ENCODE measurements at regions not wholly inside any gene's neighbourhood (a gene's known extent, or its start where the extent isn't known, plus 50 kb on each side); places are given as distances from the start of the nearest gene placed in this dataset.

GRCh38 chr7:115647712-115648111, 382.9 kb downstream of the TFEC start:
- Mint-ChIP-seq H3K36me3 (ENCODE audit: insufficient read depth) (no peaks in the 10 kb centered on the region), H3K9me3 (ENCODE audit: low read depth) (peaks cover 9% of the 10 kb centered on the region), H3K4me1 (ENCODE audit: low read depth) (no peaks in the 10 kb centered on the region), H3K27me3 (no peaks in the 10 kb centered on the region), H3K27ac (no peak overlapping the region), H3K4me3 (ENCODE audit: low read depth) (no peak overlapping the region)
- DNase-seq (ENCODE audit: low spot score, unreplicated experiment) = no peak
- TF ChIP-seq CTCF (IDR thresholded peaks at IDR 0.05; ENCODE audit: unreplicated experiment) = no peak

GRCh38 chr7:115642194-115642593, 388.4 kb downstream of the TFEC start:
- Mint-ChIP-seq H3K36me3 (ENCODE audit: insufficient read depth) (no peaks in the 10 kb centered on the region), H3K4me3 (ENCODE audit: low read depth) (no peak overlapping the region), H3K4me1 (ENCODE audit: low read depth) (no peaks in the 10 kb centered on the region), H3K27ac (no peak overlapping the region), H3K27me3 (no peaks in the 10 kb centered on the region), H3K9me3 (ENCODE audit: low read depth) (peaks cover 7% of the 10 kb centered on the region)
- no peak for DNase-seq (ENCODE audit: low spot score, unreplicated experiment)
- no peak for TF ChIP-seq CTCF (IDR thresholded peaks at IDR 0.05; ENCODE audit: unreplicated experiment)

- Mint-ChIP-seq H3K27me3 (no peaks in the 10 kb centered on the region), H3K4me1 (ENCODE audit: low read depth) (peaks cover 4% of the 10 kb centered on the region), H3K36me3 (ENCODE audit: insufficient read depth) (no peaks in the 10 kb centered on the region), H3K4me3 (ENCODE audit: low read depth) (no peak overlapping the region), H3K27ac (no peak overlapping the region), H3K9me3 (ENCODE audit: low read depth) (peaks cover 4% of the 10 kb centered on the region)
- no peak for TF ChIP-seq CTCF (IDR thresholded peaks at IDR 0.05; ENCODE audit: unreplicated experiment)
- no peak for DNase-seq (ENCODE audit: low spot score, unreplicated experiment)
Observed at GRCh38 chr7:115638853-115639252, 391.7 kb downstream of the TFEC start.

- no peaks in the 10 kb centered on the region for H3K36me3 Mint-ChIP-seq (ENCODE audit: insufficient read depth)
- H3K4me3 Mint-ChIP-seq (ENCODE audit: low read depth) = no peak overlapping the region
- no peaks in the 10 kb centered on the region for H3K27me3 Mint-ChIP-seq
- H3K9me3 Mint-ChIP-seq (ENCODE audit: low read depth) = no peaks in the 10 kb centered on the region
- DNase-seq (ENCODE audit: low spot score, unreplicated experiment) = no peak
- no peak overlapping the region for H3K27ac Mint-ChIP-seq
- no peak for TF ChIP-seq CTCF (IDR thresholded peaks at IDR 0.05; ENCODE audit: unreplicated experiment)
- H3K4me1 Mint-ChIP-seq (ENCODE audit: low read depth) = peaks cover 4% of the 10 kb centered on the region
Observed at GRCh38 chr7:115637128-115637527, 393.4 kb downstream of the TFEC start.

GRCh38 chr7:115635876-115636275, 394.7 kb downstream of the TFEC start:
- H3K36me3 Mint-ChIP-seq (ENCODE audit: insufficient read depth) = no peaks in the 10 kb centered on the region

More at GRCh38 chr7:115635876-115636275, 394.7 kb downstream of the TFEC start:
- Mint-ChIP-seq H3K27me3 (no peaks in the 10 kb centered on the region), H3K27ac (no peak overlapping the region), H3K4me1 (ENCODE audit: low read depth) (peaks cover 4% of the 10 kb centered on the region), H3K4me3 (ENCODE audit: low read depth) (no peak overlapping the region), H3K9me3 (ENCODE audit: low read depth) (no peaks in the 10 kb centered on the region)
- no peak for DNase-seq (ENCODE audit: low spot score, unreplicated experiment)
- TF ChIP-seq CTCF (IDR thresholded peaks at IDR 0.05; ENCODE audit: unreplicated experiment) = no peak
